GM19467 (cell line): ENCODE measurements at regions not wholly inside any gene's neighbourhood (a gene's known extent, or its start where the extent isn't known, plus 50 kb on each side); places are given as distances from the start of the nearest gene placed in this dataset.
"Not testable (repeated sequence)": the region's sequence is repeated elsewhere in the genome, so short reads cannot be mapped to it uniquely, and the experiment has no call there.

ENCODE experiments used
- ATAC-seq: cut with Tn5 transposase; IDR thresholded peaks from one replicate; pipeline ENCODE4 v1.9.1; 2021; ENCODE audit warnings: mild to moderate bottlenecking, moderate library complexity; ENCODE audit not compliant: unreplicated experiment

- no peak for ATAC-seq
These were observed 66.1 kb downstream of the RBMX2 start for GRCh38 chrX:130467936-130468335.

DNA sequence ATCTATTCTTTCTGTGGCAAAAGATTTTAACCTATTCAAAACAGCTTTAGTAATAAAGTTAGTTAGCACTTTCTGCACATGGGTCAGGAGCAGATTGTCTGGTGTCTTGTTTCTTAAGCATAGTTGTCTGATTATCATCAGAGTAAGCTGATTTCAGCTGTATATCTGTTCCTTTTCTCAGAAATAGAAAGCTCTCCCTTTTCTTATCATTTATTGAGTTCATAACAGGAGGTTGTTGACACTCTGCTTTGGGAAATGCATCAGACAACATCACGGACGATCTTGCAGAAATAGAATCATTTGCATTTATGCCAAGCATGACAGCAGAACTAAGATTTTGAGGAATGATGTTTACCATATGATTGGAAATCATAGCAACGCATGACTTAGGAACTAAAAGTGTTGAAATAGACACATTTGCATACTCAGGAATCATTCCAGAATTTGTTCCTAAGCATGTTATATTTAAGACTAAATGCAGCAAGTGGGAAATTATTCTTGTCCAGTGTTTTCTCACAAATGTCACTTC lies 66.7 kb downstream of the RBMX2 start:
- ATAC-seq = no peak

DNA sequence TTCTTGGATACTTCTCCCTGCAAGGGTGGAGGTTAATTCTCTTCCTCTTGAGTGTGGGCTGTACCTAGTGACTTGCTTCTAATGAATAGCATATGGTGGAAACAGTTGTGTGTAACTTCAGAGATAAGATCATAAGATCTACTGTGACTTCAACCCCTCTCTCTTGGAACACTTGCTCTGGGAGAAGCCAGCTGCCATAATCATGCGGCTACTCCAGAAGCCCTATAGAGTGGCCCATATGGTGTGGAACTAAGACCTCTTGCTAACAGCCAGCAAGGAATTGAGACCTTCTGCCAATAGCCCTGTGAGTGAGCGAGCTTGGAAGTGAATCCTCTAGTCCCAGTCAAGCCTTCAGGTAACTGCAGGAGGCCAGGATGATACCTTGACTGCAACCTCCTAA lies 81.1 kb downstream of the RBMX2 start:
- no peak for ATAC-seq

- ATAC-seq = no peak
These were observed 84.1 kb downstream of the RBMX2 start for GRCh38 chrX:130485870-130486269.

DNA sequence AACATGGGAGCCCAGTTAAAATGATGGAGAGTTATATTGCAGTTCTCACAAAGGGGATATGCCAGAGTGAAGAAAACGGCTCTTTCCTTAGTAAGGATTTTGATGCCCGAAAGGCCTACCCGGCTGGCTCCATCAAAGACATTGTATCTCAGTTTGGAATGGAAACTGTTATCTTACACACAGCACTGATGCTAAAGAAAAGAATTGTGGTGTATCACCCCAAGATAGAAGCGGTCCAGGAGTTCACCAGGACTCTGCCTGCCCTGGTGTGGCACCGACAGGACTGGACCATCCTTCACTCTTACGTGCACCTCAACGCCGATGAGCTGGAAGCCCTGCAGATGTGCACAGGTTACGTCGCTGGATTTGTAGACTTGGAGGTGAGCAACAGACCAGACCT lies 93.7 kb downstream of the RBMX2 start:
- ATAC-seq = not testable (repeated sequence)

DNA sequence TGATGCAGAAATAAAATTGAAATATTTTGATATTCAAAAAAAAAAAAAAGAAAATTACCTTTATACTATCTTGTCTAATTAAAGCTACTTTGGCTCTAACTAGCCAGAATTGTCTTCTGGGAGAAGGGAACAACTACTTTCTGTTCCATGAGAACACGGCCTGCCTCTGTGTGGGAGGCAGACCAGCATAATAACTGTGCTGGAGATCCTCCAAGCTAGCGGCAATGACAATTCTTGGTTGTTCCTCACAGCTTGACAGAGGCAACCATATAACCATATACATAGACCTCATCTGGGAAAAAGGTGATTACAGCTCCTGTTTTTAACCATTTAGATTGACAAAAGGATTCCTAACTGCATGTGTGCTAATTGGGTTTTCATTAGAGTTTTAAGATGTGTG lies 95.7 kb downstream of the RBMX2 start:
- no peak for ATAC-seq

DNA sequence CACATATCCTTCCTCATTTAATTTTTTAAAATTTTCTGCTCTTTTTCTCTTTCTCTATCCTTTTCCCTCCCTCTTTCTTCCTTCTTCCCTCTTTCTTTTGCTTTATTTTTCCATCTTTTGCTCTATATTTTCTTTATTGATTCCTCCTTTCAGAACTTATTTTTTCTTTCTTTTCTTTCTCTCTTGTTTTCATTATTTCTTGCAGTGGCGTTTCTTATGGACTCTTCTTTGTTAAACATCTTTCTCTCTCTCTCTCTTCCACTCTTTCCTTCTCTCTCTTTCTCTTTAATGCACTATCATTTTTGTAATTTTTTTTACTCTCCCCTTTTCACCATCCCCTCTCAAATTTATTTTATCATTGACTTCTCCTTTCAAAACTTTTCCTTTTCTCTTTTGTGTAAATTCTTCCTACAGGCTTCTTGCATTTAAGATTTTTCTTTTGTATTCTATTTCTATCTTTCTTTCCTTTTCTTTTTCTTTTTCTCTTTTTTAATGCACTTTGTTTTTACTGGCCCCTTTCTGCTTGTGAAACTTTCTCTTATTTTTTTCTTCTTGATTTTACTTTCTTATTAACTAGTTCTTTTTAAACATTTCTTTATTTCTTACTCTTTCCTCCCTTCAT lies 97.0 kb downstream of the RBMX2 start:
- ATAC-seq = no peak

GRCh38 chrX:130502016-130502570 lies 100.3 kb downstream of the RBMX2 start:
- ATAC-seq = no peak

- no peak for ATAC-seq
These were observed 102.2 kb downstream of the RBMX2 start for GRCh38 chrX:130504019-130504418.

DNA sequence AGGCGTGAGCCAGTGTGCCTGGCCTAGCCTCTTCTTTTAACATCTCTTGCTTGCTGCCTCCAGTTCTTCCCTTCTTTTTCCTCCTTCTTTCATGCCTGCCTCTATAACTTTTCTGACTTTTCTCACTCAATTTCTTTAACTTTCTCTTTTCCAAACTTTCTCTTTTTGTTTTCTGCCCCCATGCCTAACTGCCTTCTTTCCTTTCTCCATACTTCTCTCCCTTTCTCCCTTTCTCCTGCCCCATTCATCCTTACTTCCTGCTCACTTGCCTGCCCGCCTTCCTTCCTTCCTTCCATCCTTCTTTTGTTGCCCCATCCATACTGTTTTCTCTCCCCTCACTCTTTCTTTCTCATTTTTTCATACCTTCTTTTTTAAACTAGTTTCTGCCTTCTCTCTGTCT lies 105.2 kb downstream of the RBMX2 start:
- ATAC-seq = no peak

DNA sequence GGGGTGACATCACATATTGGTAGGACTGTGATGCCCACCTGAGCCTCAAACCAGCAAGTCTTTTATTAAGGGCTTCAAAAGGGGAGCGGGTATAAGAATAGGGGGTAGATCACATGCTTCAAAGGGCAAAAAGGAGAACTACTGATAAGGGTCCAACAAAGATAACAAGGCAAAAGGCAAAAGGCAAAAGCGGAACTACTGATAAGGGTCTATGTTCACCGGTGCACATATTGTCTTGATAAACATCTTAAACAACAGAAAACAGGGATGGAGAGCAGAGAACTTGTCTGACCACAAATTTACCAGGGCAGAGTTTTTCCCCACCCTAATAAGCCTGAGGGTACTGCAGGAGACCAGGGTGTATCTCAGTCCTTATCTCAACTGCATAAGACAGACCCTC lies 110.7 kb downstream of the RBMX2 start:
- ATAC-seq = not testable (repeated sequence)

DNA sequence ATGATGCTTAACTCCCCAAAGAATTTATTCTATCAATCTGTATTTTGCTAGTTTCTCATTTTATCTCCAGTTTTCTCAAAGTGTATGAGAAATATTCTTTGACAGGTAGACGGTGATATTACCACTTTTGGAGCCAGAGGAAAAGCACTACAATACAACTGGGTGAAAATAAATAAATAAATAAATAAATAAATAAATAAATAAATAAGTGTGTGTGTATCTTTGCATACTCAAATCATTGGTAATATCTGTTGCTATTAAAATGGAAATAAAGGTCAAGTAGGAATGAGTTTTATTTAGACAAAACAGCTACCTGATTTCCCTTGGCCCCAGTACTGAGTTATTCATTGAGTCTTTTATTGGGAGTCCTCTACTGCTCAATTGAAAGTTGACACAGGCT lies 114.3 kb downstream of the RBMX2 start:
- ATAC-seq = no peak

DNA sequence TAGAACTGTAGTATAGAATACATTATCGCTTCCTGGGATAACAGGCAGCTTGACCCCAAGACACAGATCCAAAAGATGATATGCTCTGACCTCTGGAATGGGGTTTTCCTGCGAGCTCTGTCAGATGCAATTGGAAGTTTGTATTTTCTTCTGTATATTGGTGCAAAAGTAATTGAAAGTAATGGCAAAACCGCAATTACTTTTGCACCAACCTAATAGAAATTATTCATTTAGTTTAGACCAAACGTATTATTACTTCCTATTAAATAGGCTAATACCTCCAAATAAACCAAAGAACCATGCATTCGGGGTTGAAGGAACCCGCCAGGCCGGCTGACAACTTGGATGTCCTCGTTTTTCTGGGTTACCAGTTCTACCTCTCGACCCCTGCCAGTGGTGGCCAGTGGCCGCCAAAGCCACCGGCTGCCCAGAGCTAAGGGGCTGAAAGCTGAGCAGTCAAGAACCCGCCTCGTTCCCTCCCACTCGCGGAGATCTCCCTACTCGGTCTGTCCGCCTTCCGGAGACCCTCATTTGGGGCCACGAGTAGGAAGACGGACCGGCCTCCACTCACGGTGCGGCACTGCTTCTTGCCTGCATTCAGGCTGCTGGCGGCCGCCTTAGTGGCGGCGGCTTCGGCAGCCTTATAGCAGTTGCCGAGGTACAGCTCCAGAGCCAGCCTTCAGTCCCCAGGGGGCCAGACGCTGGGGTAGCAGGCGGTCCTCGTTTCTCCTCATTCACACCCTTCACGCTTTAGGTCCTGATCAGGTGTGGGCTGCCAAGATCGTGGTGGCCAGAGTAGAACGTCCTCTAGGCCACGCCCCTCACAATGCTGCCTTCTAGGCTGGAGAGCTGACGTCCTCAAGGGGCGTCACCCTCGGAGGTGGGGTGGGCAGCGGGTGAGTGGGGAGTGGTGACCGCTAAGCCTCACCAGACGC lies 121.9 kb downstream of the RBMX2 start:
- no peak for ATAC-seq

GRCh38 chrX:130524476-130525194 lies 122.8 kb downstream of the RBMX2 start:
- no peak for ATAC-seq

- ATAC-seq = no peak
These were observed 127.7 kb downstream of the RBMX2 start for GRCh38 chrX:130529531-130529930.

- no peak for ATAC-seq
These were observed 129.3 kb downstream of the RBMX2 start for GRCh38 chrX:130531066-130531465.

DNA sequence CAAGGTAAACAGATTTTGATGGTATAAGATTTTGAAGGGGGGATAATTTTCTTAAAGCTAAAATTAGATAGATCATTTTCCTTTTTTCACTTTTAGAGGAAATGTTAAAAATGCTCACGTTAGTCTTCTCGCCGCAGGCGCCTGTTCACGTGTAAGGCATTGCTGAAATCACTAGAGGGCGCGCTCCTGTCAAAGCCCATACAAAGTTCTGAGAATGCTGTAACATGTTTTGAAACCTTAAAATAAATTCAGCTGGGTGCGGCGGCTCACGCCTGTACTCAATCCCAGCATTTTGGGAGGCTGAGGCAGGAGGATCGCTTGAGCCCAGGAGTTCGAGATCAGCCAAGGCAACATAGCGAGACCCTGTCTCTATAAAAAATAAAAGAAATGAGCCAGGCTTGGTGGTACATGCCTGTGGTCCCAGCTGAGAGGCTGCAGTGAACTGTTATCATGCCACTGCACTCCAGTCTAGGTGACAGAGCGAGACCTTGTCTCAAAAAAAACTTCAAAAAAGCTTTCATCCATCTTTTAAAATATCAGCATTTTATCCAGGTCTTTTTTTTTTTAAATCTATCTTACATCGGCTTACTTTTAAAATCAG lies 138.0 kb downstream of the RBMX2 start:
- ATAC-seq = no peak

- no peak for ATAC-seq
These were observed 142.0 kb downstream of the RBMX2 start for GRCh38 chrX:130543603-130544325.

GRCh38 chrX:130545796-130546195 lies 144.0 kb downstream of the RBMX2 start:
- ATAC-seq = no peak

GRCh38 chrX:130549382-130549781 lies 147.6 kb downstream of the RBMX2 start:
- ATAC-seq = not testable (repeated sequence)
